Hepatocyte (in vitro differentiated cells): ENCODE measurements at regions not wholly inside any gene's neighbourhood (a gene's known extent, or its start where the extent isn't known, plus 50 kb on each side); places are given as distances from the start of the nearest gene placed in this dataset.

ENCODE experiments used
- DNase-seq: peaks from one replicate; pipeline ENCODE4 v3.0.0-alpha.2; 2016; ENCODE audit warnings: low spot score
- H2AFZ ChIP-seq: fragments of 200-600 bp; sonication (generic); 2 replicates; pipeline ENCODE4 v1.6.0; 2016; ENCODE audit warnings: antibody characterized with exemption, mild to moderate bottlenecking
- H3K27ac ChIP-seq: fragments of 200-600 bp; sonication (generic); 2 replicates; pipeline ENCODE4 v1.5.1; 2016; ENCODE audit warnings: mild to moderate bottlenecking
- H3K27me3 ChIP-seq: fragments of 200-600 bp; sonication (generic); 2 replicates; pipeline ENCODE4 v1.6.1; 2016
- H3K36me3 ChIP-seq: fragments of 200-600 bp; sonication (generic); replicated peaks from 2 replicates; pipeline ENCODE4 v1.5.1; 2016; ENCODE audit warnings: low read depth; ENCODE audit not compliant: insufficient read depth
- H3K4me1 ChIP-seq: fragments of 200-600 bp; sonication (generic); 2 replicates; pipeline ENCODE4 v1.5.1; 2016; ENCODE audit warnings: mild to moderate bottlenecking, moderate library complexity; ENCODE audit not compliant: insufficient read depth
- H3K4me2 ChIP-seq: fragments of 200-600 bp; sonication (generic); 2 replicates; pipeline ENCODE4 v1.6.0; 2016
- H3K4me3 ChIP-seq: fragments of 200-600 bp; sonication (generic); 2 replicates; pipeline ENCODE4 v1.5.1; 2016; ENCODE audit warnings: mild to moderate bottlenecking
- H3K79me2 ChIP-seq: fragments of 200-600 bp; sonication (generic); 2 replicates; pipeline ENCODE4 v1.6.0; 2017; ENCODE audit warnings: mild to moderate bottlenecking
- H3K9me2 ChIP-seq: fragments of 200-600 bp; sonication (generic); replicated peaks from 2 replicates; pipeline ENCODE4 v1.6.0; 2017; ENCODE audit warnings: mild to moderate bottlenecking; ENCODE audit not compliant: insufficient read depth
- H3K9me3 ChIP-seq: fragments of 200-600 bp; sonication (generic); 2 replicates; pipeline ENCODE4 v1.5.1; 2016; ENCODE audit warnings: low read depth, mild to moderate bottlenecking
- H4K20me1 ChIP-seq: fragments of 200-600 bp; sonication (generic); 2 replicates; pipeline ENCODE4 v1.6.0; 2016; ENCODE audit warnings: mild to moderate bottlenecking; ENCODE audit not compliant: insufficient read depth, poor library complexity, severe bottlenecking
- EZH2 ChIP-seq: fragments of 200-600 bp; sonication (generic); IDR thresholded peaks from 2 replicates; pipeline ENCODE4 v1.6.1; 2016; ENCODE audit warnings: antibody characterized with exemption, mild to moderate bottlenecking, borderline replicate concordance
- EZH2phosphoT487 ChIP-seq: fragments of 200-600 bp; sonication (generic); IDR thresholded peaks from one replicate; pipeline ENCODE4 v1.6.1; 2018; ENCODE audit warnings: antibody characterized with exemption, mild to moderate bottlenecking, low read depth, moderate library complexity; ENCODE audit not compliant: unreplicated experiment, severe bottlenecking
- WGBS: methylation state at CpG from one replicate; pipeline ENCODE4 v1.1.6; 2016; ENCODE audit warnings: low lambda C conversion rate; ENCODE audit errors: missing lambda C conversion rate; 5-methylcytosine and 5-hydroxymethylcytosine counted together
- TF ChIP-seq, protein P1 (sequence below): fragments of 200-600 bp; sonication (generic); IDR thresholded peaks from 2 replicates; pipeline ENCODE4 v1.5.1; 2016; ENCODE audit warnings: antibody characterized with exemption, mild to moderate bottlenecking; ENCODE audit not compliant: poor library complexity

DNA sequence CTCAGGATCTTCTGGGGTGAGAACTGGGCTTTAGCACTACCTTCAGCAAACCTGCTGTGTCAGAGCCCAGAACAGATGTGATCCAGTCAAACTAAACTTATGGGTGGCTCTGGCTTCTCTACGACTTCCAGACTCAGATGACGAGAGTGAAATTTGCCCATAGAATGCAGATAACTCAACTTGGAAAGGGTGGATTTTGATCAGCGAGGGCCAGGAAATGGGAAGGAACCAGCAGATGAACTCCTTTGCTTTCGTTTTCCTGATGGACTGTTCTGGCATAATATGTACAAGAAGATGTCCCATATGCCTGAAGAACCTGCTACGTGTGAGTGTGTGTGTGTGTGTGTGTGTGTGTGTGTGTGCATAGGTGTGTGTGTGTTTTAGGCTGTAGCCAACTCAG is 132.0 kb upstream of the MOCS2 start:
- no peaks in the 10 kb centered on the region for H3K9me3 ChIP-seq
- no peaks in the 10 kb centered on the region for H3K36me3 ChIP-seq
- no peak overlapping the region for H3K4me3 ChIP-seq
- TF ChIP-seq, protein P1, sequence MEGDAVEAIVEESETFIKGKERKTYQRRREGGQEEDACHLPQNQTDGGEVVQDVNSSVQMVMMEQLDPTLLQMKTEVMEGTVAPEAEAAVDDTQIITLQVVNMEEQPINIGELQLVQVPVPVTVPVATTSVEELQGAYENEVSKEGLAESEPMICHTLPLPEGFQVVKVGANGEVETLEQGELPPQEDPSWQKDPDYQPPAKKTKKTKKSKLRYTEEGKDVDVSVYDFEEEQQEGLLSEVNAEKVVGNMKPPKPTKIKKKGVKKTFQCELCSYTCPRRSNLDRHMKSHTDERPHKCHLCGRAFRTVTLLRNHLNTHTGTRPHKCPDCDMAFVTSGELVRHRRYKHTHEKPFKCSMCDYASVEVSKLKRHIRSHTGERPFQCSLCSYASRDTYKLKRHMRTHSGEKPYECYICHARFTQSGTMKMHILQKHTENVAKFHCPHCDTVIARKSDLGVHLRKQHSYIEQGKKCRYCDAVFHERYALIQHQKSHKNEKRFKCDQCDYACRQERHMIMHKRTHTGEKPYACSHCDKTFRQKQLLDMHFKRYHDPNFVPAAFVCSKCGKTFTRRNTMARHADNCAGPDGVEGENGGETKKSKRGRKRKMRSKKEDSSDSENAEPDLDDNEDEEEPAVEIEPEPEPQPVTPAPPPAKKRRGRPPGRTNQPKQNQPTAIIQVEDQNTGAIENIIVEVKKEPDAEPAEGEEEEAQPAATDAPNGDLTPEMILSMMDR, result no peak
- TF ChIP-seq EZH2phosphoT487 (no peak), EZH2 (no peak)
- 91% methylated on average over 5 of the region's 5 CpGs for WGBS
- H3K27ac ChIP-seq, result no peak overlapping the region
- no peaks in the 10 kb centered on the region for H3K9me2 ChIP-seq
- H3K4me2 ChIP-seq, result no peak overlapping the region
- H3K27me3 ChIP-seq, result no peaks in the 10 kb centered on the region
- DNase-seq, result no peak
- H3K79me2 ChIP-seq, result no peaks in the 10 kb centered on the region
- no peaks in the 10 kb centered on the region for H4K20me1 ChIP-seq
- no peaks in the 10 kb centered on the region for H3K4me1 ChIP-seq
- H2AFZ ChIP-seq, result no peak overlapping the region

DNA sequence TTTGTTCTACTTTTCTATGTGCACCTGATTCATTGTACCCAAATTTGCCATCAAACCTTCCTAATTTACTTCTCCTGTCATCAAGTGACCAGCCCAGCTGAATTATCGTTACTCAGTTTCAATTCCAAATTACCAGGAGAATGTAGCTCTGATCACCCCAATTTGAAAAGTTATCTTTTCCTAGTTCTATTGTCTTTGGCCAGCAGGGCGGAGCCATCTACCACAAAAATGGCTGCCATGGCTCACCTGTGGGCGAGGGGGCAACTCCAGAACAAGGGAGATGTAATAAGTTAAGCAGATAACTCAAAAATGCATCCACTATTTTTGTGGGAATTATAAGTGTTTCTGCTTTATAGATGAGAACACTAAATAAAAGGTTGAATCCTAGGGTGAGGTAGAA is 133.8 kb upstream of the MOCS2 start:
- Histone ChIP-seq H3K4me2 (no peak overlapping the region), H3K27ac (no peak overlapping the region), H2AFZ (no peak overlapping the region), H3K27me3 (no peaks in the 10 kb centered on the region), H3K9me2 (no peaks in the 10 kb centered on the region), H3K4me1 (no peaks in the 10 kb centered on the region), H4K20me1 (no peaks in the 10 kb centered on the region), H3K9me3 (no peaks in the 10 kb centered on the region), H3K36me3 (no peaks in the 10 kb centered on the region), H3K79me2 (no peaks in the 10 kb centered on the region), H3K4me3 (no peak overlapping the region)
- TF ChIP-seq EZH2 (no peak), EZH2phosphoT487 (no peak)
- TF ChIP-seq, protein P1, result no peak
- 88% methylated on average over 3 of the region's 3 CpGs for whole genome bisulfite sequencing
- no peak for DNase-seq

DNA sequence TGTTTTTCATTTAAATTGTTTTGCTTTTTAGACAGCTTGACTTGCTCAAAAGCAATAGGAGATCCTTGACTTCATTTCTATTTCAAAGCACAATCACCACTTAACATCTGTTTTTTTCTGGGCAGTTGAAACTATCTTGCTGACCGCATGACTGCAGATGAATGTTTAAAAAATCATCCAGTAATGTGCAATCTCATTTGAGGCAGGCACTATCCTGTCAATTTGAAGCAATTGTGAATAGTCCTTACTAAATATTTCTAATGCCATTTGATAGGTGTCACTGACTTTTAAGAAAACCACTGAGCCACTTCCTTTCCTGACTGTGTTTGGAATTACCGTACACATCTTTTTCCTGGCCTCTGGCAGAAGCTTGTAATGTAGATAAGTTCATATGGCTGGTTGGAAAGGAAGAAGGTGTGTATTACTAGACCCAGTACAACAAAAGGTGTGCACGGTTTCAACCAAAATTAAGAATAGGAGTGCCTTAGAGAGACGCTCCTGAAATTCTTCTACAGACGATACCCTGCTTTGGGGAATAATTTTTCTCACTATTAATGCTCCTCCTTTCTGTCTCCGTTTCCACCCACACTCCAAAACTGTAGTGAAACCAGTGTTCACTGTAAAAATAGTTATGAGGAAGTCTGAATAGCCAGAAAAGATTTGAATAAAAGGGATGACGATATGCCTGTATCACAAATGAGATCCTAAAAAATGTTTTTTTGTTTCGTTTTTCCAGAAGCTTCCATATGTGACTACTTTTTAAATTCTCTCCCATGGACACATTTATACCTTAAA is 136.7 kb upstream of the MOCS2 start:
- DNase-seq, result no peak
- Histone ChIP-seq H2AFZ (no peak overlapping the region), H3K27ac (no peak overlapping the region)

More for the DNA sequence above, 136.7 kb upstream of the MOCS2 start:
- 86% methylated on average over 8 of the region's 8 CpGs for WGBS
- Histone ChIP-seq H3K9me3 (no peaks in the 10 kb centered on the region), H3K9me2 (no peaks in the 10 kb centered on the region), H3K4me1 (no peaks in the 10 kb centered on the region), H3K4me3 (no peak overlapping the region), H4K20me1 (no peaks in the 10 kb centered on the region), H3K4me2 (no peak overlapping the region), H3K79me2 (no peaks in the 10 kb centered on the region), H3K36me3 (no peaks in the 10 kb centered on the region), H3K27me3 (no peaks in the 10 kb centered on the region)
- TF ChIP-seq EZH2 (no peak), EZH2phosphoT487 (no peak)
- TF ChIP-seq, protein P1, result no peak
